Neuronal stem cell (in vitro differentiated cells): ENCODE measurements at regions not wholly inside any gene's neighbourhood (a gene's known extent, or its start where the extent isn't known, plus 50 kb on each side); places are given as distances from the start of the nearest gene placed in this dataset.

ENCODE experiments used
- DNase-seq: peaks from one replicate; pipeline ENCODE4 v3.0.0-alpha.2; 2013; ENCODE audit warnings: low spot score
- H2AFZ ChIP-seq: one replicate; pipeline ENCODE4 v1.6.1; 2013; ENCODE audit warnings: mild to moderate bottlenecking, low read length, inconsistent platforms
- H2AK5ac ChIP-seq: 2 replicates; pipeline ENCODE4 v1.6.1; 2013; ENCODE audit warnings: low read depth, mild to moderate bottlenecking, inconsistent platforms, low read length, moderate library complexity, mixed read lengths
- H2BK120ac ChIP-seq: 2 replicates; pipeline ENCODE4 v1.6.1; 2013; ENCODE audit warnings: low read depth, mild to moderate bottlenecking, inconsistent platforms, low read length, moderate library complexity, mixed read lengths
- H2BK12ac ChIP-seq: one replicate; pipeline ENCODE4 v1.6.1; 2013; ENCODE audit warnings: low read length, inconsistent platforms
- H2BK15ac ChIP-seq: 2 replicates; pipeline ENCODE4 v1.6.1; 2013; ENCODE audit warnings: mild to moderate bottlenecking, low read length, inconsistent platforms, mixed read lengths
- H2BK5ac ChIP-seq: one replicate; pipeline ENCODE4 v1.6.1; 2013; ENCODE audit warnings: inconsistent platforms, mild to moderate bottlenecking, low read length, moderate library complexity
- H3K14ac ChIP-seq: one replicate; pipeline ENCODE4 v1.6.1; 2013; ENCODE audit warnings: low read length, inconsistent platforms
- H3K18ac ChIP-seq: 2 replicates; pipeline ENCODE4 v1.6.1; 2013; ENCODE audit warnings: low read length, inconsistent platforms
- H3K23ac ChIP-seq: 2 replicates; pipeline ENCODE4 v1.6.1; 2013; ENCODE audit warnings: low read depth, mild to moderate bottlenecking, mixed read lengths, low read length, inconsistent platforms; ENCODE audit not compliant: poor library complexity
- H3K27ac ChIP-seq: replicated peaks from 3 replicates; pipeline ENCODE4 v1.5.1; 2013; ENCODE audit warnings: low read length, inconsistent platforms
- H3K27me3 ChIP-seq, 3 experiments: 2 replicates each; pipeline ENCODE4 v1.6.1; 2013; ENCODE audit warnings: low read length in 3 of 3, mild to moderate bottlenecking in 2 of 3, inconsistent platforms in 1 of 3, low read depth in 1 of 3, mixed read lengths in 1 of 3, moderate library complexity in 1 of 3; ENCODE audit not compliant: control insufficient read depth in 3 of 3, insufficient read depth in 3 of 3
- H3K36me3 ChIP-seq, 2 donors: replicated peaks in 1 of 2; 2 replicates each; pipeline ENCODE4 v1.6.1; 2013; ENCODE audit warnings: low read length in 2 of 2; ENCODE audit not compliant: control insufficient read depth in 2 of 2, insufficient read depth in 2 of 2
- H3K4ac ChIP-seq: 2 replicates; pipeline ENCODE4 v1.6.1; 2013; ENCODE audit warnings: inconsistent platforms, mild to moderate bottlenecking, low read length, moderate library complexity
- H3K4me1 ChIP-seq, 2 donors: 1 replicate in 1 of 2; 2 replicates in 1 of 2; pipeline ENCODE4 v1.6.1; 2013; ENCODE audit warnings: low read length in 2 of 2, low read depth in 1 of 2; ENCODE audit not compliant: control insufficient read depth in 2 of 2, insufficient read depth in 1 of 2
- H3K4me2 ChIP-seq: one replicate; pipeline ENCODE4 v1.6.1; 2013; ENCODE audit warnings: mild to moderate bottlenecking, low read length, inconsistent platforms; ENCODE audit not compliant: insufficient read depth, poor library complexity, severe bottlenecking
- H3K4me3 ChIP-seq, 2 donors: 2 replicates each; pipeline ENCODE4 v1.5.1; 2013; ENCODE audit warnings: low read length in 2 of 2, mild to moderate bottlenecking in 2 of 2, inconsistent platforms in 1 of 2, moderate library complexity in 1 of 2
- H3K79me1 ChIP-seq: one replicate; pipeline ENCODE4 v1.6.1; 2013; ENCODE audit warnings: low read depth, mild to moderate bottlenecking, inconsistent platforms, low read length, moderate library complexity
- H3K9ac ChIP-seq: one replicate; pipeline ENCODE4 v1.6.1; 2013; ENCODE audit warnings: mild to moderate bottlenecking, low read depth, low read length, inconsistent platforms; ENCODE audit not compliant: poor library complexity
- H3K9me3 ChIP-seq, 2 donors: replicated peaks in 1 of 2; 2 replicates each; pipeline versions ENCODE3 to v1.6.1; 2013; ENCODE audit warnings: low read length in 2 of 2, mild to moderate bottlenecking in 2 of 2, inconsistent platforms in 1 of 2, low read depth in 1 of 2, mixed read lengths in 1 of 2, moderate library complexity in 1 of 2; ENCODE audit not compliant: control insufficient read depth in 2 of 2, insufficient read depth in 1 of 2
- H4K8ac ChIP-seq: one replicate; pipeline ENCODE4 v1.6.1; 2013; ENCODE audit warnings: low read depth, mild to moderate bottlenecking, inconsistent platforms, low read length, moderate library complexity
- H4K91ac ChIP-seq: one replicate; pipeline ENCODE4 v1.6.1; 2013; ENCODE audit warnings: low read length, low read depth, mild to moderate bottlenecking, inconsistent platforms; ENCODE audit not compliant: poor library complexity
- WGBS, 2 donors: extraction: QIAGEN DNeasy Blood & Tissue Kit; methylation state at CpG; one replicate each; pipeline ENCODE4 v1.1.7; 2013; ENCODE audit warnings: missing lambda C conversion rate in 2 of 2, mixed read lengths in 1 of 2; ENCODE audit not compliant: insufficient read length in 2 of 2, insufficient replicate concordance in 1 of 2; ENCODE audit errors: extremely low coverage in 2 of 2; 5-methylcytosine and 5-hydroxymethylcytosine counted together

DNA sequence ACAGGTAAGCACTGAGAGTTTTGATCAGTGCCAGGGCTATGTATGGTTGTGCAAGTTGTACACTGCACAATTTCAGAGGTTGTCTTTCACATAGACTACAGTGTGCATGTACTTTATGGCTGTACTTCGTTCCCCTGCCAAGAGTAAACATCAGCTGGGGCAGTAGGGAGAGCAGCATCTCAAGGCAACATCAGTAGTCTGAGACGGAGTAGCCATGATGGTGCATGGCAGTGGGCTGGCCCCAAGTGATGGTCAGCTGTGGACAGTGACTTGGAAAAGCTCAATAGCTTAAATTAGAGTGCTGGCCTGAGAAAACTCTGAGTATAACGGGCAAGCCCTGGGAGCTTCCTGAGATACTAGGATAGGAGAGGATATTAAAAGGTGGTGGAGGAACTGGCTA is 165.5 kb downstream of the TFAP2B start:
- no peaks in the 10 kb centered on the region for H3K27me3 ChIP-seq
- no peak overlapping the region for H4K91ac ChIP-seq
- no peak overlapping the region for H3K9ac ChIP-seq
- H3K4me2 ChIP-seq = no peak overlapping the region
- H3K27ac ChIP-seq = no peak overlapping the region
- no peak overlapping the region for H3K14ac ChIP-seq
- no peak overlapping the region for H3K4me3 ChIP-seq
- DNase-seq = no peak
- no peak overlapping the region for H3K18ac ChIP-seq
- no peak overlapping the region for H2AK5ac ChIP-seq
- no peaks in the 10 kb centered on the region for H3K36me3 ChIP-seq
- H3K4me1 ChIP-seq = no peaks in the 10 kb centered on the region
- no peak overlapping the region for H2BK12ac ChIP-seq
- H3K4ac ChIP-seq = no peak overlapping the region
- no peak overlapping the region for H2BK5ac ChIP-seq
- H2BK120ac ChIP-seq = no peak overlapping the region
- no peak overlapping the region for H4K8ac ChIP-seq
- H3K9me3 ChIP-seq = no peaks in the 10 kb centered on the region
- no peak overlapping the region for H2BK15ac ChIP-seq
- H2AFZ ChIP-seq = no peak overlapping the region
- no peaks in the 10 kb centered on the region for H3K79me1 ChIP-seq
- no peak overlapping the region for H3K23ac ChIP-seq
- WGBS, 2 donors = no CpG with 5 or more reads among the region's 3 CpGs

DNA sequence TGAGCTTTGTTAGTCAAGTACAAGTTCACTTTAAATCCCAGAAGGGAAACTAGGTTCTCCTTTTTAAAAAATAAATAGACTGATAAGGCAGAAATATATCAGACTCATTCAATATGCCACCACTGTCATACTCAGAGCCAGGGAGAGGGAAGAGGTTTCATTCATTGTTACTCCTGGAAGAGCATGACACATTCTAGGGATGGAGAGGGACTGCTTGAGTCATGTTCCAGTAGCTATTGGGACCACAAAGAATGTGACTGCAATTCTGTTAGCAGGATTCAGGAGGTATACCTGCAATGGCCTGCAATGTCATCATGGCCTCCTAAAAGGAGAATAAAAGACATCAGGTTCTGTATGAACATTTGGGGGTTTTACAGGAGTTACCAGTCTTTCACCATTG is 167.6 kb downstream of the TFAP2B start:
- H4K8ac ChIP-seq = no peak overlapping the region
- no peak overlapping the region for H3K18ac ChIP-seq

DNA sequence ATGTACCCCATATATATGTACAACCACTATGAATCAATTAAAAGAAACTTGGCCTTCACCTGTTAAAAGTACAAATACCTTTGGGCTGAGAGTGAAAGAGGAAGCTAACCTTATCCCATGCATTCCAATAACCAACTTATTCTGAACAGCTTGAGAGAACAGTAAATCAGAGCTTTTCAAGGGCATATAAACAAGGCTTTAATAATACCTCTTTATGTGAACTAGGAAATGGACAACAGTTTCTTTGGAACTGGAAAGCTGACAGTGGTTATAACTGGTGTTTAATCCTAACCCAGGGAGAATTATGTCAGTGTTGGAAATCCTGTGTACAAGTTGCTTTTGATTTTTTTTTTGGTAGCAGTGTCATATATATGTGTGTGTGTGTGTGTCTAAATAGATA is 170.5 kb downstream of the TFAP2B start:
- no peak overlapping the region for H3K4me2 ChIP-seq
- H3K4me3 ChIP-seq = no peak overlapping the region
- no peaks in the 10 kb centered on the region for H3K27me3 ChIP-seq
- no peak overlapping the region for H3K27ac ChIP-seq
- no peak overlapping the region for H2AFZ ChIP-seq
- H3K4me1 ChIP-seq = no peaks in the 10 kb centered on the region
- no peaks in the 10 kb centered on the region for H3K9me3 ChIP-seq
- H3K79me1 ChIP-seq = no peaks in the 10 kb centered on the region
- no peak overlapping the region for H3K4ac ChIP-seq
- H3K23ac ChIP-seq = no peak overlapping the region
- no peak overlapping the region for H2BK12ac ChIP-seq
- H2BK120ac ChIP-seq = no peak overlapping the region
- no peak overlapping the region for H3K9ac ChIP-seq
- H4K91ac ChIP-seq = no peak overlapping the region
- H3K14ac ChIP-seq = no peak overlapping the region
- DNase-seq = no peak
- no peak overlapping the region for H4K8ac ChIP-seq
- H2AK5ac ChIP-seq = no peak overlapping the region
- no peak overlapping the region for H2BK15ac ChIP-seq
- no peaks in the 10 kb centered on the region for H3K36me3 ChIP-seq
- no peak overlapping the region for H2BK5ac ChIP-seq
- H3K18ac ChIP-seq = no peak overlapping the region

More for the DNA sequence above, 167.6 kb downstream of the TFAP2B start:
- no peak for DNase-seq
- Histone ChIP-seq H3K27ac (no peak overlapping the region), H3K36me3 (no peaks in the 10 kb centered on the region), H3K4ac (no peak overlapping the region), H2BK15ac (no peak overlapping the region), H3K4me1 (no peaks in the 10 kb centered on the region), H3K4me3 (no peak overlapping the region), H3K23ac (no peak overlapping the region), H2BK5ac (no peak overlapping the region), H2AFZ (no peak overlapping the region), H3K9me3 (no peaks in the 10 kb centered on the region), H3K14ac (no peak overlapping the region), H4K91ac (no peak overlapping the region), H2BK12ac (no peak overlapping the region), H2BK120ac (no peak overlapping the region), H3K9ac (no peak overlapping the region), H3K4me2 (no peak overlapping the region), H2AK5ac (no peak overlapping the region), H3K79me1 (no peaks in the 10 kb centered on the region), H3K27me3 (no peaks in the 10 kb centered on the region)

DNA sequence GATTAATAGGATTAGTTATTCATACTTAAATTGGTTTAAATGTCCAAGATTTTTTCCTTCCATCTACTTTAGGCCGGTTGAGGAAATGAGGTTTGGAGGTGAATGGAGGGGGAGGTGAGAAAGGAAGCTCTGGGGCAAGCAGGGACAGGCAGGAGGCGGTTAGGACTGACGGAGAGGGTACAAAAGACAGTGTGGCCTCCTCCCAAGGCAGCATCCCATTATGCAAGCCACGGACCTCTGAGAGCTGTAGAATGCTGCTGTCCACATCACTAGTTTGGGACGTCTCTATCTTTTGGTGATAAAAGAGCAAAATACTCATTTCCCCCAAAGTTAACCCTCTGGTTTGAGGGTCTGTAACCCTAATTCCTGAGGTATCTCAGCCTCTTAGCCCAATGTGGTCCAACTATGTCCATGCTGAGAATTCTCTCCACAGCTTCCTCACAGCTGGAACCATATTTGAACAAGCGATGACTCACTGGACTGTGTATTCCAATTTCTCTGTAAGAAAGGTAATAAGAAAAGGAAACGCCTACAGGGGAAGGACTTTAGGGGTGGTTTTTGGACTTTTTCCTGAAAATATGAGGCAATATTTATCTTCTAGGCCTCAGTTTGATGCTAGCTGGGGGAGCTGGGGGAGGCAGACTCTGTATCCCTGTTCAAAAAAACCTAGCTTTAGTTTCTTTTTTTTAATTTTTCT is 172.2 kb downstream of the TFAP2B start:
- no peaks in the 10 kb centered on the region for H3K9me3 ChIP-seq
- no peaks in the 10 kb centered on the region for H3K36me3 ChIP-seq
- H2AK5ac ChIP-seq = no peak overlapping the region
- H3K27me3 ChIP-seq = no peaks in the 10 kb centered on the region
- no peak overlapping the region for H3K27ac ChIP-seq
- WGBS, 2 donors = no CpG with 5 or more reads among the region's 7 CpGs
- no peak overlapping the region for H3K18ac ChIP-seq
- H3K14ac ChIP-seq = no peak overlapping the region
- no peak overlapping the region for H2BK5ac ChIP-seq
- H3K4ac ChIP-seq = no peak overlapping the region
- no peak overlapping the region for H4K8ac ChIP-seq
- H2BK15ac ChIP-seq = no peak overlapping the region
- H2BK120ac ChIP-seq = no peak overlapping the region
- DNase-seq = no peak
- no peak overlapping the region for H3K23ac ChIP-seq
- H3K9ac ChIP-seq = no peak overlapping the region
- no peak overlapping the region for H2AFZ ChIP-seq
- no peak overlapping the region for H3K4me2 ChIP-seq
- no peaks in the 10 kb centered on the region for H3K4me1 ChIP-seq
- no peaks in the 10 kb centered on the region for H3K79me1 ChIP-seq
- H2BK12ac ChIP-seq = no peak overlapping the region
- H4K91ac ChIP-seq = no peak overlapping the region
- H3K4me3 ChIP-seq = no peak overlapping the region
